ENCODE measurements at regions not wholly inside any gene's neighbourhood (a gene's known extent, or its start where the extent isn't known, plus 50 kb on each side); places are given as distances from the start of the nearest gene placed in this dataset.

- no peak for TF ChIP-seq ZFP36 (IDR thresholded peaks at IDR 0.05; ENCODE audit: borderline replicate concordance, partially characterized antibody)
- no peak for TF ChIP-seq HEYL (CRISPR knock-in tag; IDR thresholded peaks at IDR 0.05)
- peak; percentile 30; the same call in 1 of the 3 replicates for TF ChIP-seq SMC3 (IDR thresholded peaks at IDR 0.05)
- TF ChIP-seq EHF (CRISPR knock-in tag; IDR thresholded peaks at IDR 0.05), result no peak
- peak; percentile 12 to 31; a peak in 2 of 5 replicates for TF ChIP-seq RAD21 (conservative IDR thresholded peaks at IDR 0.05 in 1 of 2, IDR thresholded peaks at IDR 0.05 in 1 of 2)
- TF ChIP-seq, protein P1, sequence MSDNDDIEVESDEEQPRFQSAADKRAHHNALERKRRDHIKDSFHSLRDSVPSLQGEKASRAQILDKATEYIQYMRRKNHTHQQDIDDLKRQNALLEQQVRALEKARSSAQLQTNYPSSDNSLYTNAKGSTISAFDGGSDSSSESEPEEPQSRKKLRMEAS (IDR thresholded peaks at IDR 0.05), result 0 out of 2 replicates have a peak, but pooled peaks have one; percentile 22
- no peak; the same call in 1 of the 2 replicates for TF ChIP-seq GATA3 (IDR thresholded peaks at IDR 0.05; ENCODE audit: borderline replicate concordance)
- TF ChIP-seq ZSCAN20 (CRISPR knock-in tag; IDR thresholded peaks at IDR 0.05), result no peak
- TF ChIP-seq RFX5 (IDR thresholded peaks at IDR 0.05), result no peak
- TF ChIP-seq NR3C1 (IDR thresholded peaks at IDR 0.05), result no peak
- no peak for TF ChIP-seq ZC3H11A (IDR thresholded peaks at IDR 0.05)
- no peak for TF ChIP-seq FOSB (CRISPR knock-in tag; IDR thresholded peaks at IDR 0.05)
- no peak for TF ChIP-seq CHD2 (IDR thresholded peaks at IDR 0.05; ENCODE audit: low read length, partially characterized antibody)
- TF ChIP-seq NFE2L2 (conservative IDR thresholded peaks at IDR 0.05; ENCODE audit: low read length), result no peak
- no peak for TF ChIP-seq KDM5A (IDR thresholded peaks at IDR 0.05)
- no peak for TF ChIP-seq FOSL2 (IDR thresholded peaks at IDR 0.05)
- TF ChIP-seq FOSL2 (CRISPR knock-in tag; IDR thresholded peaks at IDR 0.05), result peak; percentile 59
- no peak for TF ChIP-seq ZNF302 (CRISPR knock-in tag; IDR thresholded peaks at IDR 0.05)
- no peak for TF ChIP-seq E2F6 (IDR thresholded peaks at IDR 0.05; ENCODE audit: borderline replicate concordance, low read depth)
Measured at GRCh38 chr2:195533771-195534642, 123.0 kb upstream of the SLC39A10 start (continued).

GRCh38 chr2:195532628-195533271 lies 124.3 kb upstream of the SLC39A10 start:
- Histone ChIP-seq H3K27ac (peak overlapping the region; percentile 71 to 89), H3K9me3 (no peaks in the 10 kb centered on the region), H3K4me2 (peak overlapping the region; percentile 86), H3K4me1 (peaks cover 43% of the 10 kb centered on the region), H3K4me3 (0 out of 3 replicates have a peak overlapping the region, but pooled peaks have one; percentile 15)
- peak in 1 of 2 experiments; percentile 29 for DNase-seq (ENCODE audit: low read depth in 1 of 2, low spot score in 1 of 2)
- 12% methylated on average over 5 of the region's 5 CpGs for WGBS (ENCODE audit: missing lambda C conversion rate)
- ATAC-seq, result peak in 1 of 2 experiments; percentile 34; a peak in 3 of 6 replicates
- CTCF ChIA-PET, result interaction anchor here (0.8 to 2.8 kb wide), 4 partner anchors 9 to 128 kb away, joined by 3 to 22 read pairs (median 6); no protein-coding TSS in a partner anchor
- no peak for FAIRE-seq
- TF ChIP-seq MAZ (IDR thresholded peaks at IDR 0.05; ENCODE audit: borderline replicate concordance, low read depth, low read length) (no peak), TFCP2L1 (CRISPR knock-in tag; IDR thresholded peaks at IDR 0.05) (no peak)
- POLR2A ChIA-PET, result interaction anchor here (1.3 to 3.2 kb wide), 3 partner anchors 12 to 125 kb away, joined by 4 to 47 read pairs (median 16); partner anchors contain the start of gene SLC39A10

DNA sequence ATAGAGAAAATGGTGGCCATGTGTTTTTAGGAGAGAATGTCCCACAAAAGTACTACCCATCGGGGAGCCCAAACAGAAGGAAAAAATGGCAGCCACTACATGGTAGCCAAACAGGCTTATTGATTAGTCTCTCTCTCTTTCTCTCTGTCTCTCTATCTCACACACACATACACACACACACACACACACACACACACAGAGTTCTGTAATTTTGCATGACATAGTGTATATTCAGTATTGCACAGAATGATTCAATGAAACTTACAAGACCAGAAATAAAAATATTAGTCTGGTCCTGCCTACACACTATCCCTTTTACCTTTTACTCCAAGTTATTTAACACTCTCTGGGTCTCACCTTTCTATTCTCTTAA lies 124.8 kb upstream of the SLC39A10 start:
- FAIRE-seq, result no peak
- Histone ChIP-seq H3K4me2 (peak overlapping the region; percentile 86), H3K4me1 (peaks cover 40% of the 10 kb centered on the region), H3K4me3 (no peak overlapping the region), H3K27ac (peak overlapping the region; percentile 71 to 89), H3K9me3 (no peaks in the 10 kb centered on the region)
- ChIA-PET CTCF (interaction anchor here (0.8 to 2.0 kb wide), 2 partner anchors 9 to 34 kb away, joined by 3 to 6 read pairs; no protein-coding TSS in a partner anchor), POLR2A (interaction anchor here (1.9 to 3.2 kb wide), 2 partner anchors 11 to 125 kb away, joined by 16 to 47 read pairs; partner anchors contain the start of gene SLC39A10)
- TF ChIP-seq, protein P2, sequence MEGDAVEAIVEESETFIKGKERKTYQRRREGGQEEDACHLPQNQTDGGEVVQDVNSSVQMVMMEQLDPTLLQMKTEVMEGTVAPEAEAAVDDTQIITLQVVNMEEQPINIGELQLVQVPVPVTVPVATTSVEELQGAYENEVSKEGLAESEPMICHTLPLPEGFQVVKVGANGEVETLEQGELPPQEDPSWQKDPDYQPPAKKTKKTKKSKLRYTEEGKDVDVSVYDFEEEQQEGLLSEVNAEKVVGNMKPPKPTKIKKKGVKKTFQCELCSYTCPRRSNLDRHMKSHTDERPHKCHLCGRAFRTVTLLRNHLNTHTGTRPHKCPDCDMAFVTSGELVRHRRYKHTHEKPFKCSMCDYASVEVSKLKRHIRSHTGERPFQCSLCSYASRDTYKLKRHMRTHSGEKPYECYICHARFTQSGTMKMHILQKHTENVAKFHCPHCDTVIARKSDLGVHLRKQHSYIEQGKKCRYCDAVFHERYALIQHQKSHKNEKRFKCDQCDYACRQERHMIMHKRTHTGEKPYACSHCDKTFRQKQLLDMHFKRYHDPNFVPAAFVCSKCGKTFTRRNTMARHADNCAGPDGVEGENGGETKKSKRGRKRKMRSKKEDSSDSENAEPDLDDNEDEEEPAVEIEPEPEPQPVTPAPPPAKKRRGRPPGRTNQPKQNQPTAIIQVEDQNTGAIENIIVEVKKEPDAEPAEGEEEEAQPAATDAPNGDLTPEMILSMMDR (IDR thresholded peaks at IDR 0.05), result no peak
- TF ChIP-seq ZC3H11A (IDR thresholded peaks at IDR 0.05) (no peak), NPAS2 (CRISPR knock-in tag; IDR thresholded peaks at IDR 0.05; ENCODE audit: borderline replicate concordance) (no peak), TP53 (CRISPR knock-in tag; IDR thresholded peaks at IDR 0.05) (no peak), RFX5 (IDR thresholded peaks at IDR 0.05) (no peak), FOSL2 (IDR thresholded peaks at IDR 0.05) (no peak), FOSL2 (CRISPR knock-in tag; IDR thresholded peaks at IDR 0.05) (no peak), PHF8 (IDR thresholded peaks at IDR 0.05; ENCODE audit: borderline replicate concordance, low read depth) (no peak), CBX8 (IDR thresholded peaks at IDR 0.05) (no peak), HDAC2 (IDR thresholded peaks at IDR 0.05) (no peak)
- no peak for DNase-seq (ENCODE audit: low read depth in 1 of 2, low spot score in 1 of 2)
- ATAC-seq, result no peak
- 81% methylated on average over 1 of the region's 1 CpG for WGBS (ENCODE audit: missing lambda C conversion rate)
